GM10266 (cell line): ENCODE measurements at regions not wholly inside any gene's neighbourhood (a gene's known extent, or its start where the extent isn't known, plus 50 kb on each side); places are given as distances from the start of the nearest gene placed in this dataset.

Experiments
- DNase-seq: peaks from one replicate; pipeline ENCODE4 v3.0.0; 2012; ENCODE audit errors: extremely low spot score
- CTCF ChIP-seq: IDR thresholded peaks from 2 replicates; pipeline ENCODE4 v1.5.1; 2012; ENCODE audit warnings: mild to moderate bottlenecking, low read depth; ENCODE audit not compliant: control insufficient read depth, insufficient read depth; ENCODE audit errors: missing control alignments

GRCh38 chr16:73185737-73186136, 137.8 kb upstream of the ZFHX3 start:
- no peak for DNase-seq
- TF ChIP-seq CTCF = no peak

- no peak for DNase-seq
- no peak for TF ChIP-seq CTCF
Observed at GRCh38 chr16:73183611-73184092, 135.7 kb upstream of the ZFHX3 start.

- TF ChIP-seq CTCF = no peak
- DNase-seq = no peak
Observed at GRCh38 chr16:73179705-73180331, 131.9 kb upstream of the ZFHX3 start.

GRCh38 chr16:73177729-73178295, 129.9 kb upstream of the ZFHX3 start:
- no peak for TF ChIP-seq CTCF
- no peak for DNase-seq

GRCh38 chr16:73176577-73177013, 128.7 kb upstream of the ZFHX3 start:
- TF ChIP-seq CTCF = no peak
- no peak for DNase-seq

GRCh38 chr16:73172973-73173709, 125.2 kb upstream of the ZFHX3 start:
- DNase-seq = no peak
- TF ChIP-seq CTCF = no peak

- TF ChIP-seq CTCF = no peak
- no peak for DNase-seq
Observed at GRCh38 chr16:73172241-73172972, 124.5 kb upstream of the ZFHX3 start.
